Right atrium auricular region (tissue), 2 donors: ENCODE measurements at regions not wholly inside any gene's neighbourhood (a gene's known extent, or its start where the extent isn't known, plus 50 kb on each side); places are given as distances from the start of the nearest gene placed in this dataset.

Experiments
- DNase-seq: peaks from one replicate; pipeline ENCODE4 v3.0.0-alpha.2; 2019; ENCODE audit warnings: low spot score
- H3K27ac ChIP-seq, 2 donors: fragments of 200-600 bp; sonication (generic); 1 replicate in 1 of 2; 2 replicates in 1 of 2; pipeline ENCODE4 v1.5.1; 2016 to 2019
- H3K27me3 ChIP-seq, 2 donors: fragments of 200-600 bp; sonication (generic); one replicate each; pipeline versions ENCODE4 v1.5.1 to v1.6.0; 2017 to 2019
- H3K36me3 ChIP-seq: fragments of 200-600 bp; sonication (generic); one replicate; pipeline ENCODE4 v1.5.1; 2016
- H3K4me1 ChIP-seq, 2 donors: fragments of 200-600 bp; sonication (generic); one replicate each; pipeline versions ENCODE4 v1.5.1 to v1.6.0; 2017 to 2019
- H3K4me3 ChIP-seq, 2 donors: fragments of 200-600 bp; sonication (generic); 1 replicate in 1 of 2; 2 replicates in 1 of 2; pipeline ENCODE4 v1.5.1; 2017 to 2019; ENCODE audit warnings: mild to moderate bottlenecking in 1 of 2, moderate library complexity in 1 of 2
- H3K9me3 ChIP-seq, 2 donors: fragments of 200-600 bp; sonication (generic); one replicate each; pipeline ENCODE4 v1.5.1; 2019
- TF ChIP-seq, protein P1 (sequence below), 2 donors: fragments of 200-600 bp; sonication (generic); IDR thresholded peaks; one replicate each; pipeline ENCODE4 v1.5.1; 2019; ENCODE audit warnings: antibody characterized with exemption in 2 of 2

DNA sequence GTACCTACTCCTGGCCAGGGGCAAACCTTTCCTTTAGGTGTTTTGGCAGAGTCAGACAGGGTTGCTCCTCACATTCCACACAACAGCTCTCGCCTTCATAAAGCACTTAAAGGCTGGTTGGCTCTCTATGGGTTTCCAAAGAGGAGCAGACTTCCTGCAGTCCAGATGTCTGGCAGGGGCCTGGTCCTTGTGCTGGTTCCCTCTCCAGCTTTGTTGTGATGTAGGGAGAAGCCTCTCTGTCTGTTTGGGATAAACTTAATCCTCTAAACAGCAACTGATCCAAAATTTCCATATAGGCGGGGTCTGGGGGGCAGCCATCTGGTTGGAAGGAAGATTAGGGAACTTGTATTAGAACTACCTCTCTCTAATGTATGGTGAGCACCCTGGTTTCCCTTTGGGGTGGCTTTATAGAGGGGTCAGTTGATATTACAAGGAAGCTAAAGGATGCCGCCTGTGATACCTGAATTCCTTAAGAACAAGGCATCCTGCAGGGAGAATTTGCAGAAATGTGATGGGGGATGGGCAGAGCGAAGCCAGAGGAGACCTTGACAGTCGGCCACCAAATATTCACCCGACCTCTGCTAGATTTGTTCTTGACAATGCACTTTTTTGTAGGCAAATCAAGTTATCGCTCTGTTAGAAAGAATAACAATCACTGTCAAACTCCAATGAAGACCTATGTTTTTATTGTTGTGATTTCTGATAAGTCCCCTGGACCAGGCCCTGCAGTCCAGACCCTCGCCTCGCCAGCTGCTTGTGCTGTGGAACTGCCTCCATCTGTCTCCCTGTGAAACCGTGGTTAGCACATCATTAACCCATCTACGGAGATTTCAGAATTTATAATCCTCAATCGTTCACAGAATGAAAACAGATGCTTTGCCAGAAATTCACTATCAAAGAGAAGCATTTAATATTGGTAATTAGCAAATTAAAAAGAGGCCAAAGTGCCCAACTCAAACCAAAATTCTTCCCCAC is 94.0 kb upstream of the RALGAPA2 start:
- Histone ChIP-seq H3K27me3 (no peaks in the 10 kb centered on the region), H3K9me3 (no peaks in the 10 kb centered on the region), H3K36me3 (no peaks in the 10 kb centered on the region), H3K27ac (no peak overlapping the region), H3K4me1 (peaks cover 0 to 8% of the 10 kb centered on the region in 2 donors), H3K4me3 (no peak overlapping the region)
- no peak for DNase-seq
- TF ChIP-seq, protein P1, sequence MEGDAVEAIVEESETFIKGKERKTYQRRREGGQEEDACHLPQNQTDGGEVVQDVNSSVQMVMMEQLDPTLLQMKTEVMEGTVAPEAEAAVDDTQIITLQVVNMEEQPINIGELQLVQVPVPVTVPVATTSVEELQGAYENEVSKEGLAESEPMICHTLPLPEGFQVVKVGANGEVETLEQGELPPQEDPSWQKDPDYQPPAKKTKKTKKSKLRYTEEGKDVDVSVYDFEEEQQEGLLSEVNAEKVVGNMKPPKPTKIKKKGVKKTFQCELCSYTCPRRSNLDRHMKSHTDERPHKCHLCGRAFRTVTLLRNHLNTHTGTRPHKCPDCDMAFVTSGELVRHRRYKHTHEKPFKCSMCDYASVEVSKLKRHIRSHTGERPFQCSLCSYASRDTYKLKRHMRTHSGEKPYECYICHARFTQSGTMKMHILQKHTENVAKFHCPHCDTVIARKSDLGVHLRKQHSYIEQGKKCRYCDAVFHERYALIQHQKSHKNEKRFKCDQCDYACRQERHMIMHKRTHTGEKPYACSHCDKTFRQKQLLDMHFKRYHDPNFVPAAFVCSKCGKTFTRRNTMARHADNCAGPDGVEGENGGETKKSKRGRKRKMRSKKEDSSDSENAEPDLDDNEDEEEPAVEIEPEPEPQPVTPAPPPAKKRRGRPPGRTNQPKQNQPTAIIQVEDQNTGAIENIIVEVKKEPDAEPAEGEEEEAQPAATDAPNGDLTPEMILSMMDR (IDR thresholded peaks at IDR 0.05) = no peak

DNA sequence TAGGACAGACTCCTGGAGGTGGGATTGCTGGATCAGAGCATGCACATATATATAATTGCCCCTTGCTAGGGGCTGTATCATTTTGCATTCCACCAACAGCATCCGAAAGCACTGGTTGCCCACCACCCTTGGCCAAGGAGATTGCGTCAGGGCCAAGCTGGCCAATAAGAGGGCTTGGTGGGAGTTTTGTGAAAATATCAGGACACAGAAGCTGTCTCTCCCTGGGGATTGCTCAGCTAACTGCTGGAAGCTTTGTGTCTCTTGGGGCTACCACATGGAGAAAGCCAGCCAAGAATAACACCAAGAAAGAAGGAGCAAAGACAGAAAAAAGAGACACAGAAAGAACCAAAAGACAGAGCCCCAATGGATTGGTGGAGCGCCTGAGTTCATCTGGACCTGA is 90.6 kb upstream of the RALGAPA2 start:
- Histone ChIP-seq H3K9me3 (no peaks in the 10 kb centered on the region), H3K4me1 (peaks cover 0 to 13% of the 10 kb centered on the region in 2 donors), H3K27me3 (no peaks in the 10 kb centered on the region), H3K36me3 (no peaks in the 10 kb centered on the region), H3K27ac (no peak overlapping the region), H3K4me3 (no peak overlapping the region)
- TF ChIP-seq, protein P1 (IDR thresholded peaks at IDR 0.05) = no peak
- no peak for DNase-seq

DNA sequence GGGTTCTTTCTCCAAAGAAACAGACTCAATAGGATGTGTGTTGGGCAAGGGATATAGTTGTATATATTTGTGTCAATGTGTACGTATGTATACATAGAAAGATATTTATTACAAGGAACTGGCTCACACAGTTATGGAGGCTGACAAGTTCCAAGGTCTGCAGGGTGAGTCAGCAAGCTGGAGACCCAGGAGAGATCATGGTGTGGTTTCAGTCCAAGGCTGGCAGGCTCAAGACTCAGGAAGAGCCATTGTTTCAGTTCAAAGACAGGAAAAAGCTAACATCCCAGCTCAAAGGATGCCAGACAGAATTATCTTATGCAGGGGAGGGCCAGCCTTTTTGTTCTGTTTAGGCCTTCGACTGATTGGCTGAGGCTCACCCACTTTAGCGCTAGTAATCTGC is 89.9 kb upstream of the RALGAPA2 start:
- no peak for DNase-seq
- no peak overlapping the region for H3K27ac ChIP-seq
- H3K4me3 ChIP-seq = no peak overlapping the region
- no peaks in the 10 kb centered on the region for H3K9me3 ChIP-seq
- TF ChIP-seq, protein P1 (IDR thresholded peaks at IDR 0.05) = no peak
- no peaks in the 10 kb centered on the region for H3K27me3 ChIP-seq
- peaks cover 0 to 13% of the 10 kb centered on the region in 2 donors for H3K4me1 ChIP-seq
- H3K36me3 ChIP-seq = no peaks in the 10 kb centered on the region

DNA sequence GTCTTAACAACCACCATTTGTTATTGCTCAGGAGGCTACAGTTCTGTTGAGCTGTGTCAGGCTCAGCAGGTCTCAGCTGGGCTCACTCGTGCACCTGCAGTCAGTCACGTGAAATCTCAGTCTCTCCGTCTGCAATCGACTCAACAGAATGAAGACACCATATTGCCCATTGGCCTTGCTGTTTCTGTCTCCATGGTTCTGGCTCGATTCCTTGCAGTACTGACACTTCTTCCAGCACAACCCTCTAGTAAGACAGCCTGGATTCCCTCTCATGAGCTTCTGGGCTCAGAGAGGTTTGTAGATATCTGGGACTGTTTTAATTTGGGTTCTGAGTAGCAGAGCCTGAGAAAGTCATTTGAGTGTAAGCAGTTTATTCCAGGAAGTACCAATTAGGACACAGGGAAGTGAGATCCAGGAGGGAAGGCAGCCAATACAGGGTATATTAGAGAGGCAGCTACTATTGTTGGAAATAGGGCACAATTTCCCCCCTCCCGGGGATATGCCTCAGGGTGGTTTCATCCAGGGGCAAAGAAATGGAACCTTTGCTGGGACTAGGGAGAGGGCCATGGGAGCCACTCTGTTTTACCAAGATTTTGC is 87.4 kb upstream of the RALGAPA2 start:
- Histone ChIP-seq H3K4me3 (no peak overlapping the region), H3K27ac (no peak overlapping the region), H3K36me3 (no peaks in the 10 kb centered on the region), H3K27me3 (no peaks in the 10 kb centered on the region), H3K9me3 (no peaks in the 10 kb centered on the region), H3K4me1 (peaks cover 0 to 13% of the 10 kb centered on the region in 2 donors)
- no peak for DNase-seq
- TF ChIP-seq, protein P1 (IDR thresholded peaks at IDR 0.05) = no peak

DNA sequence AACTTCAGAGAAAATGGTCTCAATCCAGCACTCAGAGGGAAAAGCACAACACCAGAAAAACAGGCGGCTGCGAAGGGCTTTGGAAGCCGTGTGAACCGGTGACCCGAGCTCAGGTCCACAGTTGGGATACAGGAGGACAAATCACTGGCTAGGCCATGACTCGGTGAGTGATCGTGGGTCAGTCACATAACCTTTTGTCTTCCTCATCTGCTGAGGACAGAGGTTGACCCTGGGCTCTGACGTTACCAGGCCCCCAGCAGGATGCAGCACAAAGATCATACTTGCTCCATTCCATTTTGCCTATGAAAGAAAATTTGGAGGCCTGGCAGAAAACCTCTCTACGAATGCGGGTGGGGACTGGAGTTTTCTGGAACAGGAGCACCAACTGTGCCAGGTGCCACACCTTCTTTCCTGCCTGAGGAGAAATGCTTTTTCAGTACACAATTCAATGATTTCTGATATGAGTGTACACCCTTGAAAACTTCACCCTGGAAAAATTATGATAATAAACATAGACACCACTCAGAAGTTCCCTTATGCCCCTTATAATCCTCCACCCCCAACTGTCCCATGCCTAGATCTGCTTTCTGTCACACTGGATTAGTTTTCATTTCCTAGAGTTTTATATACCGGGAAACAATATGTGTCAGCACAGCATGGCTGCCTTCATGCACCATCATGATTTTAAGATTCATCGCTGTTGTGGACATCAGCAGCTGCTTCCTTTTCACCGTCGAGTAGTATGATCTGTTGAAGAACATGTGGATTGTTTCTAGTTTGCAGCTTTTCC is 85.3 kb upstream of the RALGAPA2 start:
- Histone ChIP-seq H3K4me1 (peaks cover 0 to 7% of the 10 kb centered on the region in 2 donors), H3K27ac (no peak overlapping the region), H3K27me3 (no peaks in the 10 kb centered on the region), H3K4me3 (no peak overlapping the region), H3K36me3 (no peaks in the 10 kb centered on the region), H3K9me3 (no peaks in the 10 kb centered on the region)
- TF ChIP-seq, protein P1 (IDR thresholded peaks at IDR 0.05) = no peak
- no peak for DNase-seq
